CD14-positive monocyte (primary cell): ENCODE measurements at regions not wholly inside any gene's neighbourhood (a gene's known extent, or its start where the extent isn't known, plus 50 kb on each side); places are given as distances from the start of the nearest gene placed in this dataset.
"Not testable (repeated sequence)": the region's sequence is repeated elsewhere in the genome, so short reads cannot be mapped to it uniquely, and the experiment has no call there.

Experiments used
- DNase-seq, 3 donors: peaks; one replicate each; pipeline ENCODE4 v3.0.0-alpha.2; 2011 to 2022
- H2AFZ ChIP-seq: 2 replicates; pipeline ENCODE4 v1.6.0; 2012; ENCODE audit warnings: mild to moderate bottlenecking, low read depth, low read length, inconsistent platforms; ENCODE audit not compliant: insufficient read depth, poor library complexity, severe bottlenecking
- H3K27ac ChIP-seq, 2 donors: 1 replicate in 1 of 2; 2 replicates in 1 of 2; pipeline ENCODE4 v1.5.1; 2012 to 2013; ENCODE audit warnings: low read length in 2 of 2, control low read depth in 1 of 2, inconsistent platforms in 1 of 2, low read depth in 1 of 2, mild to moderate bottlenecking in 1 of 2
- H3K27me3 ChIP-seq, 2 donors: one replicate each; pipeline versions ENCODE4 v1.6.0 to v1.6.1; 2011 to 2013; ENCODE audit warnings: low read length in 2 of 2; ENCODE audit not compliant: control insufficient read depth in 2 of 2, insufficient read depth in 2 of 2
- H3K36me3 ChIP-seq, 2 donors: replicated peaks in 1 of 2; 1 replicate in 1 of 2; 2 replicates in 1 of 2; pipeline versions ENCODE4 v1.5.1 to v1.6.1; 2012 to 2013; ENCODE audit warnings: low read length in 2 of 2, control low read depth in 1 of 2, inconsistent platforms in 1 of 2, mild to moderate bottlenecking in 1 of 2; ENCODE audit not compliant: insufficient read depth in 2 of 2, control insufficient read depth in 1 of 2
- H3K4me1 ChIP-seq, 2 donors: 1 replicate in 1 of 2; 2 replicates in 1 of 2; pipeline versions ENCODE4 v1.5.1 to v1.6.1; 2012 to 2013; ENCODE audit warnings: low read length in 2 of 2, control low read depth in 1 of 2, inconsistent platforms in 1 of 2, mild to moderate bottlenecking in 1 of 2, moderate library complexity in 1 of 2; ENCODE audit not compliant: insufficient read depth in 2 of 2, control insufficient read depth in 1 of 2
- H3K4me2 ChIP-seq: replicated peaks from 2 replicates; pipeline ENCODE3; 2012; ENCODE audit warnings: low read length, moderate library complexity, mild to moderate bottlenecking; ENCODE audit not compliant: poor library complexity, severe bottlenecking; ENCODE audit errors: extremely low read depth
- H3K4me3 ChIP-seq, 3 experiments: fragments of 200-600 bp in 1 of 3; sonication (generic) in 1 of 3; replicated peaks in 1 of 3; 1 replicate in 2 of 3; 2 replicates in 1 of 3; pipeline ENCODE4 v1.5.1; 2011 to 2013; ENCODE audit warnings: low read length in 3 of 3, mild to moderate bottlenecking in 3 of 3, control low read depth in 2 of 3, low read depth in 2 of 3, inconsistent platforms in 1 of 3, moderate library complexity in 1 of 3
- H3K79me2 ChIP-seq: 2 replicates; pipeline ENCODE4 v1.6.0; 2012; ENCODE audit warnings: mild to moderate bottlenecking, control low read depth, inconsistent platforms, low read length, moderate library complexity; ENCODE audit not compliant: insufficient read depth
- H3K9ac ChIP-seq: 2 replicates; pipeline ENCODE4 v1.6.0; 2017; ENCODE audit warnings: low read length, mild to moderate bottlenecking; ENCODE audit not compliant: insufficient read depth, poor library complexity, severe bottlenecking
- H3K9me3 ChIP-seq, 2 donors: replicated peaks in 1 of 2; 1 replicate in 1 of 2; 2 replicates in 1 of 2; pipeline versions ENCODE4 v1.5.1 to v1.6.1; 2012 to 2013; ENCODE audit warnings: low read length in 2 of 2, control low read depth in 1 of 2; ENCODE audit not compliant: control insufficient read depth in 1 of 2, insufficient read depth in 1 of 2
- H4K20me1 ChIP-seq: 2 replicates; pipeline ENCODE4 v1.6.0; 2012; ENCODE audit warnings: mild to moderate bottlenecking, low read length, control low read depth, moderate library complexity; ENCODE audit not compliant: insufficient read depth
- H3K27ac Mint-ChIP-seq, 7 donors: one replicate each; pipeline ENCODE4 v1.8.0; 2020; ENCODE audit warnings: mild to moderate bottlenecking in 7 of 7, mixed read lengths in 7 of 7, moderate library complexity in 6 of 7, inconsistent platforms in 2 of 7
- H3K27me3 Mint-ChIP-seq, 3 donors: one replicate each; pipeline ENCODE4 v1.8.0; 2021 to 2022; ENCODE audit warnings: low read depth in 3 of 3, mild to moderate bottlenecking in 3 of 3, mixed read lengths in 3 of 3, moderate library complexity in 3 of 3, inconsistent platforms in 1 of 3
- H3K36me3 Mint-ChIP-seq, 2 donors: one replicate each; pipeline ENCODE4 v1.8.0; 2020; ENCODE audit warnings: mixed read lengths in 2 of 2, inconsistent platforms in 1 of 2, mild to moderate bottlenecking in 1 of 2
- H3K4me1 Mint-ChIP-seq: one replicate; pipeline ENCODE4 v1.8.0; 2020; ENCODE audit warnings: mild to moderate bottlenecking, mixed read lengths
- H3K4me3 Mint-ChIP-seq, 2 donors: one replicate each; pipeline ENCODE4 v1.8.0; 2020; ENCODE audit warnings: mild to moderate bottlenecking in 2 of 2, mixed read lengths in 2 of 2, moderate library complexity in 1 of 2
- H3K9me3 Mint-ChIP-seq, 7 donors: one replicate each; pipeline ENCODE4 v1.8.0; 2020 to 2022; ENCODE audit warnings: mixed read lengths in 7 of 7, mild to moderate bottlenecking in 6 of 7, moderate library complexity in 6 of 7, inconsistent platforms in 2 of 7
- WGBS: methylation state at CpG from one replicate; pipeline ENCODE4 v1.1.5; 2013; ENCODE audit warnings: missing lambda C conversion rate; ENCODE audit not compliant: insufficient coverage; 5-methylcytosine and 5-hydroxymethylcytosine counted together
- intact Hi-C, 2 donors: fragments of 100-400 bp; cut with micrococcal nuclease; formaldehyde crosslinking; loops; one replicate each; pipeline versions ENCODE4 v1.15.0 to v1.15.1; 2023

DNA sequence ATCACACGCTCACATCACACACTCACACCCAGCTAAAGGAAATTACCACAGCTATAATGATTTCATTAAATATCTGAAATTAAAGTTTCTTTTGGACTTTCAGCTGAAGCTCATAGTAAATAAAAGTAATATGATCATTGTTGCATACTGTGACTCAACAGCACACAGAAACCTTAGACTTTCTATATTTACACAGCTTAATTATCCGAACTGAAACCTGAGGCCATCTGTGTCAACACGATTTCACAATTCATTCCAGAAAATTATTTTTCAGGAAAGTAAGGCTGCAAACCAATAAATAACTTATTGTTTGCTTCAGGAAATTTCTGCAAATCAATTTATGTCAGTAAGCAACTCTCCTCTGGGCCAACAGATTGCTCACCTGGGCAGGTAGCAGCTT lies 1352.2 kb upstream of the CDH18 start:
- H3K27ac ChIP-seq, H3K36me3 ChIP-seq, H3K4me1 Mint-ChIP-seq, DNase-seq, H3K9ac ChIP-seq, H3K4me3 ChIP-seq, H3K4me3 Mint-ChIP-seq, H3K79me2 ChIP-seq, H3K4me1 ChIP-seq, H3K9me3 Mint-ChIP-seq, H3K27me3 Mint-ChIP-seq, H2AFZ ChIP-seq, intact Hi-C loops, H3K27me3 ChIP-seq, H3K4me2 ChIP-seq, H4K20me1 ChIP-seq, H3K9me3 ChIP-seq, H3K36me3 Mint-ChIP-seq, H3K27ac Mint-ChIP-seq: not testable (repeated sequence)
- WGBS, result no CpG with 5 or more reads among the region's 3 CpGs

DNA sequence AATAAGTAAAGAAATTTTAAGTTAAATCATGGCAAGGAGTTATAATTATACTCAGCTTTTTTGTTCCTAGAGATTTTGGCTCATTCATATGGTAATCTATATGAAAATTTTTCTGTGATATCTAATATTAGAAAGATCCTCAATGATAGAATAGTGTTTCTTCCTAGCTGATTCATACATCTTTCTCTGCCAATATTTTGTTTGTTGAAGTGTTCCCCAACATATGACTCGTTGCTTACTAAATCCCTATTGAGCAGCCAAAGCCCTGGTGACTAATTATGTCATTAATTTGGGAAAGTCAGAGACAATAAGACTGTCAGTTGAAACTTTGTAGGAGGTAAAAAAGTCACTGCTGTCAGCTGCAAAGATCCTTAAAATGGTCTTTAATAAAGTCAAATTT lies 1348.5 kb upstream of the CDH18 start:
- DNase-seq, H3K4me3 Mint-ChIP-seq, H3K4me2 ChIP-seq, H3K36me3 Mint-ChIP-seq, H3K9me3 ChIP-seq, H3K27ac ChIP-seq, H3K4me1 ChIP-seq, H3K9ac ChIP-seq, H3K4me1 Mint-ChIP-seq, H3K79me2 ChIP-seq, H3K27ac Mint-ChIP-seq, H3K27me3 ChIP-seq, intact Hi-C loops, H4K20me1 ChIP-seq, H3K27me3 Mint-ChIP-seq, H2AFZ ChIP-seq, H3K9me3 Mint-ChIP-seq, H3K4me3 ChIP-seq, H3K36me3 ChIP-seq: not testable (repeated sequence)
- WGBS, result no CpG with 5 or more reads among the region's 1 CpG

DNA sequence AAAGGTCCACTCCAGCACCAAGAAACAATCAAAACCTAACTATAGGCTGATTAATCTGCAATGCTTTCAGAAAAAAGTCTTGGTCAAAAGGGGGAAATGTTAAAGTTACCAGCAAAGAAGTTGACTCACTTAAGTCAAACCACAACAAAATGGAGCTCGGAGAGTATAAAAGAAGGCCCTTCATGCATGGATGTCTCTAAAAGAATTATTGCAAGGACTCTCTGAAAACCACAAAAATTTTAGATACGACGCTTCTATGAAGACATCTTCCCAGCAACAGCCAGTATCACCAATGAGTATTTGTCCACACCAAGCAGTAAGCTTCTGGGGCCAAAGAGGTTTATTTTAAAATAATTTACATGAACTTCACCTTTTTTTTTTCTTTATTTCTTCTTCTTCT lies 1327.4 kb upstream of the CDH18 start:
- H2AFZ ChIP-seq, H3K4me1 ChIP-seq, H3K4me1 Mint-ChIP-seq, H3K9ac ChIP-seq, H3K4me3 Mint-ChIP-seq, DNase-seq, H3K9me3 ChIP-seq, H3K4me2 ChIP-seq, H3K36me3 ChIP-seq, H3K9me3 Mint-ChIP-seq, H4K20me1 ChIP-seq, H3K27me3 Mint-ChIP-seq, H3K27me3 ChIP-seq, H3K79me2 ChIP-seq, H3K36me3 Mint-ChIP-seq, intact Hi-C loops, H3K27ac ChIP-seq, H3K4me3 ChIP-seq, H3K27ac Mint-ChIP-seq: not testable (repeated sequence)
- no CpG with 5 or more reads among the region's 3 CpGs for WGBS

DNA sequence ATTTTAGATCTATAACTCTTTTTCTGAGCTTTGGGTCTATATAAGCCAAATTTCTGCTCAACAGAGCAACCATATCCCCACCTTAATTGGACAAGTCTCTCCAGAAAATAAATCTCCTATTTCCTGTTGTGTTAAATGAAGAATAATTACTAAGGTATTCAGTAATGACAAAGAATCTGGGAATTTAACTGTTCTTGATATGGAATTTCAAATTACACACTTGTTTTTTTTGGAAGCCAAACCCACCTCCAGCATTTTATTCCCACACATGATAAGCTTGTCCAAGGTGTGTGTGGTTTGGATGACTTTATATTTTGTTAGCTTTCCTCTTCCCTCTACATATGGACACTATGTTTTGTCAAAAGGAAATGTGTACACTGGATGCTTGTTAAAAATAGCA lies 1313.2 kb upstream of the CDH18 start:
- H3K4me3 ChIP-seq, H3K36me3 Mint-ChIP-seq, H3K27ac Mint-ChIP-seq, H2AFZ ChIP-seq, H3K4me1 Mint-ChIP-seq, H3K9me3 Mint-ChIP-seq, H3K4me2 ChIP-seq, H3K9me3 ChIP-seq, H3K36me3 ChIP-seq, intact Hi-C loops, H3K27ac ChIP-seq, H3K27me3 ChIP-seq, H3K79me2 ChIP-seq, DNase-seq, H3K9ac ChIP-seq, H4K20me1 ChIP-seq, H3K27me3 Mint-ChIP-seq, H3K4me3 Mint-ChIP-seq, H3K4me1 ChIP-seq: not testable (repeated sequence)

DNA sequence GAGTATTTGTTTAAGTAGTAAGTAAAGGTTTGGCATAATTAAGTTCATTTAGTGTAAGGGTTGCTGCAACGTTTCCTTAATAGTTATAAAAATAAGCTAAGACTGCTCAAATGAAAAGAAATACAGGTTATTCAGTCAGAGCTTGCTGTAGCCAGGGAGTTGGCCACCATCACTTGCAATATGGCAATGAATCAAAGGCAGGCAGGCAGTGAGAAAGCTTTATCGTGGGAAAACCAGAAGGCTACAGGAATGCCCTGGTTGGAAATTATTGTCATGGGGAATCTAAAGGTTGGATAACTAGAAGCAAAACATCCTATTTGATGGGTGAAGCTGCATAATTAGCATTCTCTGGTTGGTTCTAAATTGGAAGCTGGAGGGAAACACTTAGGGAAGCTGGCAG lies 1286.4 kb upstream of the CDH18 start:
- intact Hi-C loops, H3K9me3 ChIP-seq, H3K27me3 ChIP-seq, H4K20me1 ChIP-seq, H3K79me2 ChIP-seq, DNase-seq, H2AFZ ChIP-seq, H3K36me3 ChIP-seq, H3K27ac Mint-ChIP-seq, H3K27me3 Mint-ChIP-seq, H3K4me3 ChIP-seq, H3K27ac ChIP-seq, H3K4me2 ChIP-seq, H3K4me3 Mint-ChIP-seq, H3K4me1 Mint-ChIP-seq, H3K36me3 Mint-ChIP-seq, H3K9ac ChIP-seq, H3K9me3 Mint-ChIP-seq, H3K4me1 ChIP-seq: not testable (repeated sequence)
- WGBS, result no CpG with 5 or more reads among the region's 2 CpGs
